Testis (tissue), 2 donors: ENCODE measurements at regions not wholly inside any gene's neighbourhood (a gene's known extent, or its start where the extent isn't known, plus 50 kb on each side); places are given as distances from the start of the nearest gene placed in this dataset.

Experiments used
- CTCF ChIP-seq, 3 experiments: fragments of 450-650 bp in 2 of 3; fragments of 200-600 bp in 1 of 3; sonication (generic) in 1 of 3; IDR thresholded peaks; one replicate each; pipeline ENCODE4 v1.5.1; 2016 to 2019; ENCODE audit warnings: antibody characterized with exemption in 3 of 3, mild to moderate bottlenecking in 2 of 3, moderate library complexity in 1 of 3
- POLR2A ChIP-seq: fragments of 450-650 bp; IDR thresholded peaks from one replicate; pipeline ENCODE4 v1.6.1; 2017; ENCODE audit warnings: antibody characterized with exemption, mild to moderate bottlenecking, moderate library complexity

- TF ChIP-seq CTCF (IDR thresholded peaks at IDR 0.05) (no peak), POLR2A (no peak)
Observed at GRCh38 chr11:119942583-119943297, 195.2 kb downstream of the TRIM29 start.
